Ascending aorta (tissue), 2 donors: ENCODE measurements at regions not wholly inside any gene's neighbourhood (a gene's known extent, or its start where the extent isn't known, plus 50 kb on each side); places are given as distances from the start of the nearest gene placed in this dataset.

Source experiments
- DNase-seq, 2 donors: peaks; one replicate each; pipeline ENCODE4 v3.0.0-alpha.2; 2019; ENCODE audit warnings: low spot score in 2 of 2
- H3K27ac ChIP-seq, 2 donors: fragments of 200-600 bp; sonication (generic); one replicate each; pipeline ENCODE4 v1.5.1; 2016 to 2017; ENCODE audit warnings: mild to moderate bottlenecking in 1 of 2
- H3K27me3 ChIP-seq: fragments of 200-600 bp; sonication (generic); one replicate; pipeline ENCODE4 v1.5.1; 2017
- H3K36me3 ChIP-seq, 2 donors: fragments of 200-600 bp; sonication (generic); one replicate each; pipeline ENCODE4 v1.5.1; 2016
- H3K4me1 ChIP-seq, 2 donors: fragments of 200-600 bp; sonication (generic); one replicate each; pipeline ENCODE4 v1.5.1; 2016 to 2017; ENCODE audit warnings: mild to moderate bottlenecking in 1 of 2
- H3K4me3 ChIP-seq, 2 donors: fragments of 200-600 bp; sonication (generic); one replicate each; pipeline ENCODE4 v1.5.1; 2016 to 2017; ENCODE audit warnings: mild to moderate bottlenecking in 1 of 2
- H3K9me3 ChIP-seq, 2 donors: fragments of 200-600 bp; sonication (generic); one replicate each; pipeline ENCODE4 v1.5.1; 2016
- intact Hi-C: fragments of 100-400 bp; cut with DNase I; formaldehyde crosslinking; loops from one replicate; pipeline ENCODE4 v1.15.1; 2023
- TF ChIP-seq, protein P1 (sequence below), 3 experiments: fragments of 200-600 bp in 2 of 3; fragments of 450-650 bp in 1 of 3; sonication (generic) in 2 of 3; IDR thresholded peaks; one replicate each; pipeline ENCODE4 v1.5.1; 2016 to 2019; ENCODE audit warnings: antibody characterized with exemption in 3 of 3, mild to moderate bottlenecking in 1 of 3, moderate library complexity in 1 of 3

DNA sequence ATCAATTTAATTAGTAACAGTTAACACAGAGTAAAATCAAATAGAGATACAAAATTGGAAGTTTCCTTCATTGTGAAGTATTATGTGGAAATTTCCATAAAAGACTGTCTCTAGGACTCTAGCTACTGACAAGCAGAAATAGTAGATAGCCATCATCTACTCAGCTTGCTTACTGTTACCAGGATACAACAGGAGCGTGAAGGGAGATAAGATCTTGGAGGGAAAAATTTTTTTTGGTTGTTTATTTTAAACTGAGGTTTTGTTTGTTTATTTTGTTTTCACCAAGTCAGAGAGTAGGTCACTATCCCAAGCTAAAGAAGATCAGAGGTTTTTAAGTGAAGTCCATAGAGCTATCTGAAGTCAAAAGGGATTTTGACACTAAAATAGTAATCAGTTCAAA is 861.3 kb upstream of the MGAT4C start:
- DNase-seq: no peak
- no peaks in the 10 kb centered on the region for H3K36me3 ChIP-seq
- H3K27me3 ChIP-seq: no peaks in the 10 kb centered on the region
- no peaks in the 10 kb centered on the region for H3K9me3 ChIP-seq
- peaks cover 0 to 3% of the 10 kb centered on the region in 2 donors for H3K4me1 ChIP-seq
- intact Hi-C loops: no loop called here
- no peak overlapping the region for H3K4me3 ChIP-seq
- TF ChIP-seq, protein P1, sequence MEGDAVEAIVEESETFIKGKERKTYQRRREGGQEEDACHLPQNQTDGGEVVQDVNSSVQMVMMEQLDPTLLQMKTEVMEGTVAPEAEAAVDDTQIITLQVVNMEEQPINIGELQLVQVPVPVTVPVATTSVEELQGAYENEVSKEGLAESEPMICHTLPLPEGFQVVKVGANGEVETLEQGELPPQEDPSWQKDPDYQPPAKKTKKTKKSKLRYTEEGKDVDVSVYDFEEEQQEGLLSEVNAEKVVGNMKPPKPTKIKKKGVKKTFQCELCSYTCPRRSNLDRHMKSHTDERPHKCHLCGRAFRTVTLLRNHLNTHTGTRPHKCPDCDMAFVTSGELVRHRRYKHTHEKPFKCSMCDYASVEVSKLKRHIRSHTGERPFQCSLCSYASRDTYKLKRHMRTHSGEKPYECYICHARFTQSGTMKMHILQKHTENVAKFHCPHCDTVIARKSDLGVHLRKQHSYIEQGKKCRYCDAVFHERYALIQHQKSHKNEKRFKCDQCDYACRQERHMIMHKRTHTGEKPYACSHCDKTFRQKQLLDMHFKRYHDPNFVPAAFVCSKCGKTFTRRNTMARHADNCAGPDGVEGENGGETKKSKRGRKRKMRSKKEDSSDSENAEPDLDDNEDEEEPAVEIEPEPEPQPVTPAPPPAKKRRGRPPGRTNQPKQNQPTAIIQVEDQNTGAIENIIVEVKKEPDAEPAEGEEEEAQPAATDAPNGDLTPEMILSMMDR (IDR thresholded peaks at IDR 0.05): no peak
- H3K27ac ChIP-seq: no peak overlapping the region

DNA sequence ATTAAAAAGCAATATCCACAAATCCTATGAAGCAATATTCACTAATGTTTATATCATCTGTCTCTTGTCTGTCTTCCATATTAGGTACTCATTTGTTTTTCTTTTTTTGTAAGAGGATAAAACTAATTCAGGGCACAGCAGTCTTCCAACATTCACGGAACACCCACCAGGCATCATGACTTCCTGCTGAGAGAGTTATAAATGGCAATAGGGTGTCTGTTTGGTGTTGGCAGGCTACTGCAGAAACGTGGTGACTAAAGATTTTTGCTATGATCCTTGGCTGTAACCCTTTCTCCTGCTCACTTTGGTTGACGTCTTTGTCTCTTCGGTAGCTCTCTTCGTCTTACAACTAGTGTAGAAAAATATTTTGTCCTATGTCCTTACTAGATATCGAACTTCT is 860.6 kb upstream of the MGAT4C start:
- H3K9me3 ChIP-seq: no peaks in the 10 kb centered on the region
- H3K27me3 ChIP-seq: no peaks in the 10 kb centered on the region
- TF ChIP-seq, protein P1 (IDR thresholded peaks at IDR 0.05): no peak
- intact Hi-C loops: no loop called here
- no peak overlapping the region for H3K27ac ChIP-seq
- no peaks in the 10 kb centered on the region for H3K36me3 ChIP-seq
- no peak for DNase-seq
- no peak overlapping the region for H3K4me3 ChIP-seq
- H3K4me1 ChIP-seq: peaks cover 0 to 3% of the 10 kb centered on the region in 2 donors

- intact Hi-C loops: no loop called here
- TF ChIP-seq, protein P1 (IDR thresholded peaks at IDR 0.05): no peak
- H3K9me3 ChIP-seq: no peaks in the 10 kb centered on the region
Measured at GRCh38 chr12:87112571-87113345, 856.6 kb upstream of the MGAT4C start.

DNA sequence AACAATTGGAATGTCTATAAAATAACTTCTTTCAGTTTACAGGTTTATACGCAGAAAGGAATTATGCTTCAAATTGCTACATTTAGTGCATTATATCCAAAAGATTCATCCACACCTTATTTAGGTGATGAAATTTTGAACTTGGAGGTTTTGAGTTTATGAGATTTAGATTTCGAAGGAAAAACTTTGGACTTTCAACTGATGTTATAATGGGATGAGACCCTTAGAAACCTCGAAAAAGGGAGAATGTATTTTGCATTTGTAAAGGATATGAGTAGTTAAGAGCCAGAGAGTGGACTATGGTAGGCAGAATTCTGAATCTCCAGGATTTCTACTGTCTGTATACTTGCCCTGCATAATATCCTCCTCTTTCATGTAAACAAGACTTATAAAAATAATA is 851.6 kb upstream of the MGAT4C start:
- H3K4me3 ChIP-seq: no peak overlapping the region
- no peaks in the 10 kb centered on the region for H3K4me1 ChIP-seq
- no peaks in the 10 kb centered on the region for H3K27me3 ChIP-seq
- no peak for DNase-seq
- intact Hi-C loops: no loop called here
- TF ChIP-seq, protein P1 (IDR thresholded peaks at IDR 0.05): no peak
- H3K36me3 ChIP-seq: no peaks in the 10 kb centered on the region
- H3K27ac ChIP-seq: no peak overlapping the region
- no peaks in the 10 kb centered on the region for H3K9me3 ChIP-seq

More at GRCh38 chr12:87112571-87113345, 856.6 kb upstream of the MGAT4C start:
- Histone ChIP-seq H3K27me3 (no peaks in the 10 kb centered on the region), H3K36me3 (no peaks in the 10 kb centered on the region), H3K4me3 (no peak overlapping the region), H3K27ac (no peak overlapping the region), H3K4me1 (peaks cover 0 to 3% of the 10 kb centered on the region in 2 donors)
- no peak for DNase-seq

DNA sequence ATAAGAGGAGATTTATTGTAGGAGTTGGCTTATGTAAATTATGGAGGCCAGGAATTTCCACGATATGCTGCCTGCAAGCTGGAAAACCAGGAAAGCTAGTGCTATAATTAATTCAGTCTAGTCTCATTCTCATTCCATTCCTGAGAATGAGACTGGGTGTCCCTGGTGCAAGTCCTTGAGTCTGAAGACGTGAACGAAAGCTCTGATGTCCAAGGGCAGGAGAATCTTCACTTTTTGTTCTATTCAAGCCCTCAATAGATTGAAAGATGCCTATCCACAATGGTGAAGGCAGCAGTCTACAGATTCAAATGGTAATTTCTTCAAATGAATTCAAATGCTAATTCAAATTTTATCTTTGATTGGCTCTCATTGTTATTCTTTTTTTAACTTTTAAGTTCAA is 851.1 kb upstream of the MGAT4C start:
- TF ChIP-seq, protein P1 (IDR thresholded peaks at IDR 0.05): no peak

More for the DNA sequence above, 851.1 kb upstream of the MGAT4C start:
- Histone ChIP-seq H3K4me3 (no peak overlapping the region), H3K9me3 (no peaks in the 10 kb centered on the region), H3K27me3 (no peaks in the 10 kb centered on the region), H3K27ac (no peak overlapping the region), H3K4me1 (no peaks in the 10 kb centered on the region), H3K36me3 (no peaks in the 10 kb centered on the region)
- intact Hi-C loops: no loop called here
- DNase-seq: no peak
